Activated T-cell treated with anti-CD3 and anti-CD28 coated beads, Interleukin-2, amount 50 U/mL, for 1 hour (primary cell): ENCODE measurements at regions not wholly inside any gene's neighbourhood (a gene's known extent, or its start where the extent isn't known, plus 50 kb on each side); places are given as distances from the start of the nearest gene placed in this dataset.

ENCODE experiments used
- DNase-seq: peaks from one replicate; pipeline ENCODE4 v3.0.0-alpha.2; 2020

GRCh38 chr2:195606179-195606578, 50.8 kb upstream of the SLC39A10 start:
- DNase-seq, result no peak

GRCh38 chr2:195604706-195605105, 52.3 kb upstream of the SLC39A10 start:
- no peak for DNase-seq

- DNase-seq, result no peak
Observed at GRCh38 chr2:195603998-195604397, 53.0 kb upstream of the SLC39A10 start.

- no peak for DNase-seq
Observed at GRCh38 chr2:195603408-195603807, 53.6 kb upstream of the SLC39A10 start.

- no peak for DNase-seq
Observed at GRCh38 chr2:195602687-195603086, 54.3 kb upstream of the SLC39A10 start.

GRCh38 chr2:195601361-195601760, 55.7 kb upstream of the SLC39A10 start:
- no peak for DNase-seq

GRCh38 chr2:195600778-195601177, 56.2 kb upstream of the SLC39A10 start:
- DNase-seq, result no peak

GRCh38 chr2:195596840-195597239, 60.2 kb upstream of the SLC39A10 start:
- no peak for DNase-seq

GRCh38 chr2:195595825-195596224, 61.2 kb upstream of the SLC39A10 start:
- no peak for DNase-seq

GRCh38 chr2:195594919-195595694, 61.9 kb upstream of the SLC39A10 start:
- no peak for DNase-seq

GRCh38 chr2:195594248-195594647, 62.8 kb upstream of the SLC39A10 start:
- DNase-seq, result no peak

GRCh38 chr2:195592105-195592504, 64.9 kb upstream of the SLC39A10 start:
- DNase-seq, result no peak

- no peak for DNase-seq
Observed at GRCh38 chr2:195590861-195591205, 66.2 kb upstream of the SLC39A10 start.

GRCh38 chr2:195590199-195590860, 66.7 kb upstream of the SLC39A10 start:
- DNase-seq, result no peak

- no peak for DNase-seq
Observed at GRCh38 chr2:195587966-195588365, 69.1 kb upstream of the SLC39A10 start.

GRCh38 chr2:195586062-195586714, 70.8 kb upstream of the SLC39A10 start:
- no peak for DNase-seq

- no peak for DNase-seq
Observed at GRCh38 chr2:195582188-195582587, 74.8 kb upstream of the SLC39A10 start.

GRCh38 chr2:195579776-195580555, 77.1 kb upstream of the SLC39A10 start:
- no peak for DNase-seq

GRCh38 chr2:195575879-195576401, 81.1 kb upstream of the SLC39A10 start:
- no peak for DNase-seq

GRCh38 chr2:195575016-195575415, 82.0 kb upstream of the SLC39A10 start:
- DNase-seq, result no peak

GRCh38 chr2:195574312-195574711, 82.7 kb upstream of the SLC39A10 start:
- no peak for DNase-seq

GRCh38 chr2:195572895-195573683, 83.9 kb upstream of the SLC39A10 start:
- DNase-seq, result no peak
